ENCODE measurements at regions not wholly inside any gene's neighbourhood (a gene's known extent, or its start where the extent isn't known, plus 50 kb on each side); places are given as distances from the start of the nearest gene placed in this dataset.

DNA sequence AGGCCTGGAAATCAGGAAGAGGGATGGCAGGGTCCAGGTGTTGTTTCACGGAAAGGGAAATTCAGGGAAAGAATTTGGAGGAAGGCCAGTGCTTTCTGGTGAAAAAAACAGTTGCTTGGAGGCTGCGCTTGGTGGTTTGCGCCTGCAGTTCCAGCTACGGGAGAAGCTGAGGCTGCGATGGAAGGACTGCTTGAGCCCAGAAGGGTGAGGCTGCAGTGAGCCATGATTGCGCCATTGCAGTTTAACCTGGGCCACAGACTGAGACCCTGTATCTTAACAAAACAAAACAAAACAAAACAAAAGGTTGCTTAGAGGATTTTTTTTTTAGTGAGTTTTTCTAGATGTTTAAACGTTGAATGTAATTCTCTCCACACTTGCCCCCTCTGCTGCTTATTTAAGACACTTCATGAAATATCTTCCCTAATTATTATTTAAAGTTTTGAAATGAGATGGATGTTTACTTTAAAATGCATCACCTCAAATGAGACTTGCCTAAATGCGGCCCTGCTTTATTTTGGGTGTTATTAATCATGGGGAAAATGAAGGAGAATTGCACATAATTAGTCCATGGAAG is 75.4 kb upstream of the TRPC4 start:
- TF ChIP-seq CTCF (IDR thresholded peaks at IDR 0.05; ENCODE audit: poor library complexity), result no peak
- no peak for TF ChIP-seq EZH2phosphoT487 (IDR thresholded peaks at IDR 0.05; ENCODE audit: low read depth, severe bottlenecking, unreplicated experiment)
